IPS-NIHi11 (cell line): ENCODE measurements at regions not wholly inside any gene's neighbourhood (a gene's known extent, or its start where the extent isn't known, plus 50 kb on each side); places are given as distances from the start of the nearest gene placed in this dataset.
"Not testable (repeated sequence)": the region's sequence is repeated elsewhere in the genome, so short reads cannot be mapped to it uniquely, and the experiment has no call there.

Experiments
- DNase-seq: peaks from one replicate; pipeline ENCODE4 v3.0.0; 2012; ENCODE audit warnings: mixed read lengths, low spot score

- DNase-seq, result not testable (repeated sequence)
Measured at GRCh38 chrX:21219208-21219607, 155.0 kb upstream of the CNKSR2 start.

- no peak for DNase-seq
Measured at GRCh38 chrX:21225643-21226042, 148.6 kb upstream of the CNKSR2 start.

- DNase-seq, result not testable (repeated sequence)
Measured at GRCh38 chrX:21228974-21229373, 145.2 kb upstream of the CNKSR2 start.

GRCh38 chrX:21255032-21255618 lies 119.1 kb upstream of the CNKSR2 start:
- DNase-seq, result no peak

GRCh38 chrX:21266949-21267348 lies 107.3 kb upstream of the CNKSR2 start:
- no peak for DNase-seq

- no peak for DNase-seq
Measured at GRCh38 chrX:21276736-21277433, 97.3 kb upstream of the CNKSR2 start.

- no peak for DNase-seq
Measured at GRCh38 chrX:21289232-21289631, 85.0 kb upstream of the CNKSR2 start.

- no peak for DNase-seq
Measured at GRCh38 chrX:21295246-21295820, 78.9 kb upstream of the CNKSR2 start.

GRCh38 chrX:21305799-21306336 lies 68.3 kb upstream of the CNKSR2 start:
- DNase-seq, result no peak

GRCh38 chrX:21319323-21319722 lies 54.9 kb upstream of the CNKSR2 start:
- DNase-seq, result no peak
